Lower lobe of right lung (tissue), 2 donors: ENCODE measurements at regions not wholly inside any gene's neighbourhood (a gene's known extent, or its start where the extent isn't known, plus 50 kb on each side); places are given as distances from the start of the nearest gene placed in this dataset.

Source experiments
- ATAC-seq, 2 donors: fragments of 200-7000 bp; cut with Tn5 transposase; one replicate each; pipeline ENCODE4 v1.9.1; 2020 to 2022; ENCODE audit warnings: mild to moderate bottlenecking in 2 of 2, moderate library complexity in 2 of 2
- DNase-seq: peaks from one replicate; pipeline ENCODE4 v3.0.0-alpha.2; 2020
- H3K27ac ChIP-seq: fragments of 200-600 bp; one replicate; pipeline ENCODE4 v1.8.0; 2022
- H3K27me3 ChIP-seq: fragments of 200-600 bp; one replicate; pipeline ENCODE4 v1.8.0; 2022; ENCODE audit warnings: low read depth
- H3K36me3 ChIP-seq: fragments of 200-600 bp; one replicate; pipeline ENCODE4 v1.8.0; 2022; ENCODE audit warnings: mild to moderate bottlenecking
- H3K4me1 ChIP-seq: fragments of 200-600 bp; one replicate; pipeline ENCODE4 v1.8.0; 2022
- H3K4me3 ChIP-seq: fragments of 200-600 bp; one replicate; pipeline ENCODE4 v1.8.0; 2022; ENCODE audit warnings: mild to moderate bottlenecking
- H3K9me3 ChIP-seq: fragments of 200-600 bp; one replicate; pipeline ENCODE4 v1.8.0; 2022
- CTCF ChIP-seq: fragments of 200-600 bp; IDR thresholded peaks from one replicate; pipeline ENCODE4 v1.8.0; 2022; ENCODE audit warnings: antibody characterized with exemption, mild to moderate bottlenecking
- intact Hi-C: fragments of 100-400 bp; cut with DNase I; formaldehyde crosslinking; loops from one replicate; pipeline ENCODE4 v1.11.0; 2022
- donor health status: DM: no; HTN: yes; CAD: no; lungs with severe emphysema.

GRCh38 chr2:228493852-228494251 is 312.4 kb upstream of the SPHKAP start:
- no peak overlapping the region for H3K4me3 ChIP-seq
- H3K9me3 ChIP-seq: no peaks in the 10 kb centered on the region
- no peak for TF ChIP-seq CTCF
- no peak for ATAC-seq
- intact Hi-C loops: no loop called here
- H3K27ac ChIP-seq: no peak overlapping the region
- no peaks in the 10 kb centered on the region for H3K36me3 ChIP-seq
- no peaks in the 10 kb centered on the region for H3K4me1 ChIP-seq
- no peak for DNase-seq
- H3K27me3 ChIP-seq: no peaks in the 10 kb centered on the region

- no peak for ATAC-seq
- intact Hi-C loops: no loop called here
Measured at GRCh38 chr2:228479014-228479413, 297.5 kb upstream of the SPHKAP start.

GRCh38 chr2:228474466-228474865 is 293.0 kb upstream of the SPHKAP start:
- Histone ChIP-seq H3K27me3 (no peaks in the 10 kb centered on the region), H3K27ac (no peak overlapping the region), H3K4me3 (no peak overlapping the region), H3K4me1 (no peaks in the 10 kb centered on the region), H3K9me3 (no peaks in the 10 kb centered on the region), H3K36me3 (no peaks in the 10 kb centered on the region)
- DNase-seq (no peak), ATAC-seq (no peak)
- TF ChIP-seq CTCF: no peak
- intact Hi-C loops: no loop called here

More at GRCh38 chr2:228479014-228479413, 297.5 kb upstream of the SPHKAP start:
- Histone ChIP-seq H3K4me3 (no peak overlapping the region), H3K27me3 (no peaks in the 10 kb centered on the region), H3K4me1 (no peaks in the 10 kb centered on the region), H3K9me3 (no peaks in the 10 kb centered on the region), H3K27ac (no peak overlapping the region), H3K36me3 (no peaks in the 10 kb centered on the region)
- DNase-seq: no peak
- TF ChIP-seq CTCF: no peak

GRCh38 chr2:228469721-228470120 is 288.2 kb upstream of the SPHKAP start:
- H3K4me3 ChIP-seq: no peak overlapping the region
- no peaks in the 10 kb centered on the region for H3K4me1 ChIP-seq
- H3K9me3 ChIP-seq: no peaks in the 10 kb centered on the region
- H3K27ac ChIP-seq: no peak overlapping the region
- intact Hi-C loops: no loop called here
- no peaks in the 10 kb centered on the region for H3K27me3 ChIP-seq
- no peaks in the 10 kb centered on the region for H3K36me3 ChIP-seq
- no peak for ATAC-seq
- DNase-seq: no peak
- TF ChIP-seq CTCF: no peak

GRCh38 chr2:228466851-228467250 is 285.4 kb upstream of the SPHKAP start:
- TF ChIP-seq CTCF: no peak
- no peaks in the 10 kb centered on the region for H3K36me3 ChIP-seq
- no peak for ATAC-seq
- H3K4me1 ChIP-seq: no peaks in the 10 kb centered on the region
- no peaks in the 10 kb centered on the region for H3K9me3 ChIP-seq
- no peak overlapping the region for H3K27ac ChIP-seq
- intact Hi-C loops: no loop called here
- no peaks in the 10 kb centered on the region for H3K27me3 ChIP-seq
- no peak overlapping the region for H3K4me3 ChIP-seq
- DNase-seq: no peak

GRCh38 chr2:228465408-228465807 is 283.9 kb upstream of the SPHKAP start:
- intact Hi-C loops: no loop called here
- Histone ChIP-seq H3K27me3 (no peaks in the 10 kb centered on the region), H3K4me1 (no peaks in the 10 kb centered on the region), H3K4me3 (no peak overlapping the region), H3K27ac (no peak overlapping the region), H3K9me3 (no peaks in the 10 kb centered on the region), H3K36me3 (no peaks in the 10 kb centered on the region)
- DNase-seq (no peak), ATAC-seq (no peak)
- TF ChIP-seq CTCF: no peak
